ENCODE measurements at regions not wholly inside any gene's neighbourhood (a gene's known extent, or its start where the extent isn't known, plus 50 kb on each side); places are given as distances from the start of the nearest gene placed in this dataset.

GRCh38 chr1:188397521-188397920 is 1568.8 kb downstream of the PLA2G4A start:
- TF ChIP-seq CTCF (IDR thresholded peaks at IDR 0.05) (no peak), POLR2A (IDR thresholded peaks at IDR 0.05) (no peak), EP300 (IDR thresholded peaks at IDR 0.05) (no peak)

All from sigmoid colon (tissue), 4 donors.